A549 (cell line): ENCODE measurements at regions not wholly inside any gene's neighbourhood (a gene's known extent, or its start where the extent isn't known, plus 50 kb on each side); places are given as distances from the start of the nearest gene placed in this dataset.

ENCODE experiments used
- ATOH8 ChIP-seq: fragments of 250-450 bp; sonication (Bioruptor Pico); IDR thresholded peaks from 2 replicates; pipeline ENCODE4 v1.5.0; 2020; ENCODE audit warnings: low read depth, mild to moderate bottlenecking, moderate library complexity
- CBX2 ChIP-seq: fragments of 200-600 bp; sonication (generic); IDR thresholded peaks from 2 replicates; pipeline ENCODE4 v1.6.1; 2016; ENCODE audit warnings: low read depth, mild to moderate bottlenecking, borderline replicate concordance
- CEBPB ChIP-seq, 2 experiments: fragments of >200 bp in 1 of 2; sonication (Bioruptor Twin) in 1 of 2; formaldehyde crosslinking in 1 of 2; IDR thresholded peaks; 2 replicates each; pipeline ENCODE4 v1.6.1; 2012 to 2016
- CHD4 ChIP-seq: fragments of 200-600 bp; sonication (generic); IDR thresholded peaks from 2 replicates; pipeline ENCODE4 v1.6.1; 2016; ENCODE audit warnings: antibody characterized with exemption, mild to moderate bottlenecking, borderline replicate concordance
- CTCF ChIP-seq: fragments of >200 bp; sonication (Bioruptor Twin); formaldehyde crosslinking; IDR thresholded peaks from 3 replicates; pipeline ENCODE4 v1.5.1; 2016
- EP300 ChIP-seq, 2 experiments: fragments of >200 bp; sonication (Bioruptor Twin); formaldehyde crosslinking; IDR thresholded peaks; 2 replicates in 1 of 2; 3 replicates in 1 of 2; pipeline ENCODE4 v1.6.1; 2016 to 2017
- HDAC2 ChIP-seq: fragments of 200-600 bp; sonication (generic); IDR thresholded peaks from 2 replicates; pipeline ENCODE4 v1.6.1; 2016
- KDM5A ChIP-seq: fragments of 200-600 bp; sonication (generic); IDR thresholded peaks from 2 replicates; pipeline ENCODE4 v1.6.1; 2016; ENCODE audit warnings: antibody characterized with exemption, mild to moderate bottlenecking
- PBX3 ChIP-seq: IDR thresholded peaks from 2 replicates; pipeline ENCODE4 v1.6.1; 2012
- POLR2A ChIP-seq: IDR thresholded peaks from 2 replicates; pipeline ENCODE4 v1.6.1; 2012; ENCODE audit warnings: mild to moderate bottlenecking, low read length
- RAD21 ChIP-seq, 2 experiments: fragments of >200 bp in 1 of 2; sonication (Bioruptor Twin) in 1 of 2; formaldehyde crosslinking in 1 of 2; IDR thresholded peaks in 1 of 2; conservative IDR thresholded peaks in 1 of 2; 2 replicates in 1 of 2; 3 replicates in 1 of 2; pipeline ENCODE4 v1.6.1; 2012 to 2018; ENCODE audit warnings: inconsistent platforms in 1 of 2
- SMC3 ChIP-seq: fragments of >200 bp; sonication (Bioruptor Twin); formaldehyde crosslinking; IDR thresholded peaks from 3 replicates; pipeline ENCODE4 v1.6.1; 2018; ENCODE audit warnings: inconsistent platforms
- TP53 ChIP-seq: fragments of 250-450 bp; sonication (Bioruptor Pico); IDR thresholded peaks from 2 replicates; pipeline ENCODE4 v1.5.0; 2021; ENCODE audit warnings: mild to moderate bottlenecking, moderate library complexity

GRCh38 chr6:165049362-165049761 lies 260.0 kb downstream of the C6orf118 start:
- TF ChIP-seq POLR2A: no peak
- peak; percentile 20 to 57; a peak in 3 of 5 replicates for TF ChIP-seq RAD21 (conservative IDR thresholded peaks at IDR 0.05 in 1 of 2, IDR thresholded peaks at IDR 0.05 in 1 of 2)
- TF ChIP-seq ATOH8 (CRISPR knock-in tag): no peak
- no peak for TF ChIP-seq PBX3
- no peak for TF ChIP-seq EP300 (IDR thresholded peaks at IDR 0.05)
- peak; percentile 27; the same call in 2 of the 3 replicates for TF ChIP-seq CTCF
- TF ChIP-seq HDAC2: no peak
- TF ChIP-seq SMC3: no peak
- no peak for TF ChIP-seq CBX2
- TF ChIP-seq CHD4: no peak
- TF ChIP-seq KDM5A: no peak
- TF ChIP-seq CEBPB (IDR thresholded peaks at IDR 0.05): no peak
- TF ChIP-seq TP53 (CRISPR knock-in tag): no peak
